HG03039 (cell line): ENCODE measurements at regions not wholly inside any gene's neighbourhood (a gene's known extent, or its start where the extent isn't known, plus 50 kb on each side); places are given as distances from the start of the nearest gene placed in this dataset.

Experiments
- ATAC-seq: cut with Tn5 transposase; IDR thresholded peaks from one replicate; pipeline ENCODE4 v1.9.1; 2021; ENCODE audit warnings: mild to moderate bottlenecking, moderate library complexity; ENCODE audit not compliant: unreplicated experiment

- no peak for ATAC-seq
These were observed 179.8 kb downstream of the MED10 start for GRCh38 chr5:6198531-6198930.

DNA sequence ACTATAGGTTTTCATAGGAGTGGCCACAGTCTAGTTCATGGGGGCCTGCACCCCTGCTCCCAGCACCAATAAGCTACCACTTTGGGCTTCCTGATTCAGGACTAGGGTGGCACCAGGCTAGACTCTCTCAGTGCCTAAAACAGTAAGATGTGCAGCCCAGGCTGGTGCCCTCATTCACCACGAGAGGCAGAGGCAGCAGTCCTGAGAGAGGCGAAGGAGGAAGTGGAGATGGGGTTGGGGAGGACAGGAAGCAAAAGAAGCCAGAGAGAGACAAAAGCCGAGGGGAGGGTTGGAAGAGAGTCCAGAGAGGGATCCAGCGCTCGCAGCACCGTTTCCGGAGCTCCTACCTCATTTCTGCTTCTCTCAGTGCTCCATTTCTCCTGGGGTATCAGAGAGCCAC lies 180.9 kb downstream of the MED10 start:
- no peak for ATAC-seq

- ATAC-seq: no peak
These were observed 182.5 kb downstream of the MED10 start for GRCh38 chr5:6195711-6196358.

DNA sequence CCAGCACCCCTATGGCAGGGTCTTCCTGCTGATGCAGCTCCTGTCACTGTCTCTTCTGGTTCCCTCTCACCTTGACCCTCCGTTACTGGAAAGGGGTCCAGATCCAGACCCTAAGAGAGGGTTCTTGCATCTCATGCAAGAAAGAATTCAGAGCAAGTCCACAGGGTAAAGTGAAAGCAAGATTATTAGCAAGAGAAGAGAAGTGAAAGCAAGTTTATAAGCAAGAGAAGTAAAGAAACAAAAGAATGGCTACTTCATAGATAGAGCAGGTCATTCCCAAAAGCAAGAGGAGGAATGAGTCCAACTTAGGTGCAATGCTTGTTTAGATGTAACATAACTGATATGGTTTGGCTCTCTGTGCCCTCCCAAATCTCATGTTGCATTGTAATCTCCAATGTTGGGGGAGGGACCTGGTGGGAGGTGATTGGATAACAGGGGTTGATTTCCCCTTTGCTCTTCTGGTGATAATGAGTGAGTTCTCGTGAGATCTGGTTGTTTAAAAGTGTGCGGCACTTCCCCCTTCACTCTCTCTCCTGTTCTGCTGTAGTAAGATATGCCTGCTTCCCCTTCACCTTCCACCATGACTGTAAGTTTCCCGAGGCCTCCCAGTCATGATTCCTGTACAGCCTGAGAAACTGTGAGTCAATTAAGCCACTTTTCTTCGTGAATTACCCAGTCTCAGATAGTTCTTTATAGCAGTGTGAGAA lies 183.3 kb downstream of the MED10 start:
- ATAC-seq: no peak

GRCh38 chr5:6194261-6194875 lies 184.0 kb downstream of the MED10 start:
- no peak for ATAC-seq

DNA sequence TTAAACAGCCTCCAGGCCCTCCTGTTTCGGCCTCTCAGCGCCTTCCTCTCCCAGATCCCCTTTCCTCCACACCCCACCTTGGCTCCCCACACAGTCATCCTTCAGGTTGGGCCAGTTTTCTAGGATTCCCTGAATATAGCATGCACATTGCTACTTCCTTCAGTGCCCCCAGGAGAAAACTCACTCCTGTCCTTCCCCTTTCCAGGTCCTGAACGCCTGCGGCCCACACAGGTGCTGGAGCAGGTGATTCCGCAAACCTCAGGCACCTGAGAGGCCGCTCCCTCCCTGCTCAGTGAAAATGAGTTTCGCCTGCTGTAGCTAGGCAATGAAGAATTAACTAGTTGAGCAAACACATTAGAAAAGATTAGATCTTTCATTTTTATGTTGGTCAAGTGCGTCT lies 185.0 kb downstream of the MED10 start:
- no peak for ATAC-seq

DNA sequence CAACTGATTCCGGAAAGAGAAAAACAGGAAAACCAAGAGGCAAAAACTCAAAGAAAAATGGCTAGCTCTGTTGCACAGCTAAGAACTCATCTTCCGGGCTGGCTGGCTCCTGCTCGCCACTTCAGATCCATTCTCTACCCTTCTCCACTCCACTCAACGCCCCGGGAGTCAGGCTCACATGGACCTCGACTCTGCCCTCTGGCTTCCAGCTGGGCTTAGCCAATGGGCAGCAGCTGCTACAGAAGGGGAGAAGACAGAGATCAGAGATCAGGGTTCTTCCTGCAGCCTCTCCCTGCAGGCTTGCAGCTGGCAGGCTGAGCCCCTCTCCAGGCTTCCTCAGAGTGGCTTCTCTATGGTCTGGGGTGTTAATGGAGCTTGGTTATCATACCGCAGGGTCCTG lies 187.5 kb downstream of the MED10 start:
- ATAC-seq: no peak

GRCh38 chr5:6188976-6189375 lies 189.4 kb downstream of the MED10 start:
- ATAC-seq: no peak

GRCh38 chr5:6188344-6188743 lies 190.0 kb downstream of the MED10 start:
- ATAC-seq: peak; percentile 95

- ATAC-seq: no peak
These were observed 190.8 kb downstream of the MED10 start for GRCh38 chr5:6187501-6187900.

DNA sequence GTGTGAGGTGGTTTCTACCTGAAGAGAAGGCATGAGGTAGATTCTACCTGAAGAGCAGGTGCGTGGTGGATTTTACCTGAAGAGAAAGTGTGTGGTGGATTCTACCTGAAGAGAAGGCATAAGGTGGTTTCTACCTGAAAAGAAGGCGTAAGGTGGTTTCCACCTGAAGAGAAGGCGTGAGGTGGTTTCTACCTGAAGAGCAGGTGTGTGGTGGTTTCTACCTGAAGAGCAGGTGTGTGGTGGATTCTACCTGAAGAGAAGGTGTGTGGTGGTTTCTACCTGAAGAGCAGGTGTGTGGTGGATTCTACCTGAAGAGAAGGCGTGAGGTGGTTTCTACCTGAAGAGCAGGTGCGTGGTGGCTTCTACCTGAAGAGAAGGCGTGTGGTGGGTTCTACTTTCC lies 192.8 kb downstream of the MED10 start:
- no peak for ATAC-seq

GRCh38 chr5:6184481-6184880 lies 193.9 kb downstream of the MED10 start:
- no peak for ATAC-seq

DNA sequence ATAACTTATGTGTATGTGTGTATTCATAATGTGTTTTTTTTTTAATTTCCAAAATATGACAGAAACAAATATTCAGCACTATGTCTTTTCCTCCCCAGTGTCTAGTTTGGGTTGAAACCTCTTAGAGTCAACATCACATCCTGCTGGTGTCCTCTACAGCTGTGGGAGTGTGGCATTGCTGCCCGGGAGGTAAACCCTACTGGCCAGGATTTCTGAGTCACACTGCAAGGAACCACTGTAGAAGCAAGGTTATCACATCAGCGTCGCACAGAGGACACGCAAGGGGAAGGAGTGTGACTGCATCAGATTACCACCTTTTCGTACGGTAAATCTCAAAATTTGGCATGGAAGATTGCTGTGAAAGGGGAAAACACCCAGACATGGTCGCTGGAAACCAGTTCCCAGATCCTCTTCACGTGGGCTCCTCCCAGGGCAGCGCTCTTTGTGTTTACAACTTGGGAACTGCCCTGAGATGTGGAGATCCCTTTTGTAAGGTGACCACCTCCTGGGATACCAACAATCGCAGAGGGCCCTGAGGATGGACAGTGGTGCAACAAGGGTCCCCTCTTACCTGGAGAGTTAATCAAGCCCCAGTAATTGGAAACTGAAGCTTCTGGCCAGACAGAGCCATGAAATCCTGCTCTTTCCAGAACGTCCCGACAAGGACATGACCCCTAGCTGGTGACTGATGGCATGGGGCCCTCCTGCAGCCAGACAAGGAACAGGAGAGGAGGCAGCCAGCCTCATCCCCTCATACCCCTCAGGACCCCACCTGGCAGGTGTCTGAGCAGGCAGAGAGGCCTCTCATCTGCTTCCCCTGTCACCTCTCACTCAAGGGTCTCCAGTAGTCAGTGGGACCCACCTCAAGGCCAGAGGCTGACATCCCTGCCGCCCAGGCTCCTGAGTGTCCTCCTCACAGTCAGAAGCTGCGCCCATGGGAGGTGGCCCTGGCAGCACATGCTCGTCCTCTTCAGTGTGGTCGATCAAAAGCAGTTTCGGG lies 194.7 kb downstream of the MED10 start:
- no peak for ATAC-seq

DNA sequence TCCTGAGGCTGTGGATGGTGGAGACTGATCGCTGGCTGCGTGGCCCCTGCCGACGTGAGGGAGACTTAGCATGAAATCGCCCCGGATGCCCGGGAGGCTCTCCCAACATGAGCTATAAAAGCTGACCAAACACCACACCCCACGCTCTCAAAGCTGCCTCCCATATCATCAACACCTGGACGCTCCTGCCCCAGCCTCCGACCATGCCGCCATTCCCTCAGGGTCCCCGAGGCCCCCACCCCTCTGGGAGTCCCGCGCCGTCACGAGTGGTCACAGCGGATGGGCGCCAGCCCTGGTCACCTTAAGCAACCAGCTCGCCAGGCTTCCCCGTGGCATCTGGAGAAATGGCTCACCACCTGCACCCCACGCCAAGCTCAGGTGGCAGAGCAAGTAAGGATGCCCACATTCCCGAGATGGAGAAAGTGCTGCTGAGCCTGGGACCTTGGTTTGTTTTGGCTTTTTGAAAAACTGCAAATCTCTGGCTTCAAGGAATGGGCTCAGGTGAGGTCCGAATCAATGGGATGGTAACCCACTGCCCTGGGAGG lies 196.0 kb downstream of the MED10 start:
- no peak for ATAC-seq

- no peak for ATAC-seq
These were observed 196.5 kb downstream of the MED10 start for GRCh38 chr5:6181871-6182270.

DNA sequence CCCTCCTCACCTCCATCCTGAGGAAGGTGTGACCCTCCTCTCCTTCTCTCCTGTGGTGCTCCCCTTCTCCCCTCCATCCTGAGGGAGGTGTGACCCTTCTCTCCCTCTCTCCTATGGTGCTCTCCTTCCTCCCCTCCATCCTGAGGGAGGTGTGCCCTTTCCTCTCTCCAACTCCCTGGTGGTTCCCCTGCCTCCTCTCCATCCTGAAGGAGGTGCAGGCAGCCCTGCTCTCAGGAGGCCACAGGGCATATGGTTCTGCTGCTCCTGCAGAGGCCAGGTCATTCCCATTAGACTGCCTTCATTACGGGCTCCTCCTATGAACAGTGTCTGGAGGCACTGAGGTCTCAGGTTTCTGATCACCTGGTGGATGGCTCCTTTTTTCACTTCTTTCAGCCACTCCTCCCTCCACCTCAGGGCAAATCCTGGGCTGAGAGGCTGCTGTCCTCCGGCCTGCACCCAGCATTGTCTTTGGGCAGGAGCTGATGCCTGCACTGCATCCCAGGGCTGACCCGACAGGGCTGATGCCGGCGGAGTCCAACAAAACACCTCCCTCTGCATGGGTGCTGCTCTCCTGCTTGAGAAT lies 197.1 kb downstream of the MED10 start:
- no peak for ATAC-seq

GRCh38 chr5:6180231-6180872 lies 198.0 kb downstream of the MED10 start:
- ATAC-seq: no peak

GRCh38 chr5:6178846-6179532 lies 199.4 kb downstream of the MED10 start:
- no peak for ATAC-seq

- ATAC-seq: no peak
These were observed 200.4 kb downstream of the MED10 start for GRCh38 chr5:6177926-6178325.
